Activated CD8-positive, alpha-beta memory T cell treated with anti-CD3 and anti-CD28 coated beads, Interleukin-2, amount 50 U/mL, for 24 hours (primary cell): ENCODE measurements at regions not wholly inside any gene's neighbourhood (a gene's known extent, or its start where the extent isn't known, plus 50 kb on each side); places are given as distances from the start of the nearest gene placed in this dataset.

Experiments
- DNase-seq: peaks from one replicate; pipeline ENCODE4 v3.0.0-alpha.2; 2020; ENCODE audit errors: extremely low read depth

DNA sequence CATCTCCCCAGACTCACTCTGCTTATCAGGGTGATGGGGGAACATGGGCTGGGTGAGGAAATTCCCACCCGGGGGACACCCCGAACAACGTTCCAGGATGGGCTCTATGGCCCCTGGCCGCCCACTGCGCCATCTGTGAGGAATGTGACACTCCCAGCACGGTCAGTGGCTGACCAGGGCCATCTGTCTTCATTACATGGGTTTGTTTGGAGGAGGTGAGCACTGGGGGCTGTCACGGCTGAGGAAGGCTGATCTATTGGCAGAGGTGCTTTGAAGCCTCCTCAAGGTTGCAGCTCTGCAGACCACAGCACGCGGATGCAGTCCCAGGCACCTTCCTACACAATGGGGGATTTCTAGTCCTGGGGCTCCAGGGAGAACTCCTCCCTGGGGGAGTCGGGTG lies 214.1 kb upstream of the FOXF1 start:
- no peak for DNase-seq

DNA sequence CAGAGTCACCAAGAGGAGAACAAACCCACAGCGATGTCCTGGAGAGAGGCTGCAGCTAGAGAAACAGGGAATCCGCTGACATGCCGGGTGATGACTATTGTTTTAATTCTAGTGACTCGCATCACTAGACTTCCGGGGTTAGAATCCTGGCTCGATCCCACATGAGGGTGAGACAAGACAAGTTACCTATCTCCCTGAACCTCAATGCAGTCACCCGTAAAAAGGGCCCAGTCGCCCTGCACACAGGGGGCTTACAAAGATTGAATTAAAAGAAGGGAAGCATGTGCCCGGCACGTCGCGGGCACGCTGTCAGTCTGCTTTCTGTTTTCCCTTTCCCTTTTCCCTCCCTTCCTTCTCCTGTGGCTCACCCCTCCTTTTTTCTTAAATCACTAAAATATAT lies 212.9 kb upstream of the FOXF1 start:
- no peak for DNase-seq

DNA sequence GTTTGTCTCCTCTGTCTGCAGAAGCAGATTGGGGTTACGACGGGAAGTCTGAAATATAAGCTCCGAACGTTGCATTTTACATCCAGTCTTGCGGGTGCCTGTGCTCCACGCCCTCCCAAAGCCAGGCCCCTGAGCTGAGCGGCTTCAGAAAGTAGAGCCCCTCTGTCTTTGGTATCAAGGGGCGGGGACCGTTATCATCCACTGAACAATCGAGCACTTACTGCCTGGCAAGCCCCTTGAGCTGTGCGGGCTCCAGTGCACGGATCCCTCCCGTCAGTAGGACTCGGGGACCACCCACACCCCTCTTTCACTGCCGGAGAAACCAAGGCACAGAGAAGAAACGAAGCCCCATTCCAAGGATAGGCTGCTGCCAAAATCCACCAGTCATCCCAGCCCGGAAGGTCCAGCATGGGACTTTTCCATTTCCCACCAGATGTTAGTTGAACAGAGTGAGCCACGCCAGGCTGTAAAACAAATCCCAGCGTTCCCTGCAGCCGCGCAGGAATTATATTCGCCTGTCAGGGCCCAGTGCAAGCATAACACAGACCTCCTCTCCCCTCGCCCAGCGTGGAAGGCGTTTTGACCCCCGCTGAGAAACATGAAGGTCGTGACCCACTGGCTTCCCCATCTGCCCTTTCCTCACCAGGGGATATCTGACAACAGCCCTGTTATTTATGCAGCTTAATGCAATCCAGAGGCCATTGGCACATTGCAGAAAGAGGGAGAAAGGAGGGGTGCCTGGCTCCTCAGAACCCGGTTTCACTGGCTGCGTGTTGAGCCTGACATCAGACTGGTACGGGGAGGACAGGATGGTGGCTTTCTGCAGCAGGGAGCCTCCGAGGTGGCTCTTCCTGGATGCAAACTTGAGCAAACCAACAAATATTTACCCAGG lies 212.2 kb upstream of the FOXF1 start:
- no peak for DNase-seq

DNA sequence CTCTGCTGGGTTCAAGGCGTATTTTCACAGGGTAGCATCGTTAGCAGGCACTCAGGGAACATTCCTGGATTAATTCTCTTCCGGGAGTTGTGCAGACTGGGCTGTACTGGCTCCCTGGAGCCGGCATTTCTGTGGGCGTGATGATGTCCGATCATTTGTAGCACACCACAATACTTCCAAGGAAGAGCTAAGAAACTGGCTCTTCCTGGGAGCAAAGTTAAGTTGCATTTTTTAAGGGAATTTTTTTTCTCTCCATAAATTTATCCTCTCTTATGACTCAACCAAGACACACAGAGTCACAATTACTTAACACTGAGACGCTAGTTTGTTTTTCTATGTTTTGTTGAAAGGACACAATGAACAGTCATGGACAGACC lies 211.6 kb upstream of the FOXF1 start:
- DNase-seq = no peak

DNA sequence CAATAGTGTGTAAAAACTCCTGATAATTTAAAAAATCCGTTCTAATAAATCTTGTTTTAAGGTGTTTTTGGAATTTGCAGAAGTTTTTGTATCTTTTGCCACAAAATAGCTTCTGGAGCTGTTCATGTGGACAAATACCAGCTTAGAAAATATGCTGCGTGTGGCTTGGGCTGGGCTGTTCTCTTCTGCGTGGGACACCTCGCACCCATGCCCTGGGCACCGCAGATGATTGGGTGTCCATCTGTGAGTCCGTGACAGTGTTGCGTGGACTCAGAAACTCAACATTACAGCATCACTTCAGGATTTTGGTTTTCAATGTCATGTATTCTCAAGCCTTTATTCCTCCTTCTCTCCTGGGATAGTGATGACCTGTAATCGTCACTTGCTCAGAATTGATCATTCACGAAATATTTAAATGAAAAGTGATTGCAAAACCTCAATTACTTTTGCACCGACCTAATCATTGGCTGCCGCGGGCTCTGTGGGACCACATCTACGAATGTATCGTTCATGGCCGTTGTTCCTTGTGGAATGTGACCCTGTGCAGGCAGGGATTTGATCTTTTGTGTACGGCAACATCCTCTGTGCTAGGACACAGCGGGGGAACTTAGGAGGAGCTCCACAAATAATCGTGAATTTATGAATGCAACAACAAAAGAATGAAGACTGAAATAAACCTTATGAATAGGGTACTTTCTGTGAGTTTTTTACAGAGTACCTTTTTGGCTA lies 210.3 kb upstream of the FOXF1 start:
- no peak for DNase-seq

DNA sequence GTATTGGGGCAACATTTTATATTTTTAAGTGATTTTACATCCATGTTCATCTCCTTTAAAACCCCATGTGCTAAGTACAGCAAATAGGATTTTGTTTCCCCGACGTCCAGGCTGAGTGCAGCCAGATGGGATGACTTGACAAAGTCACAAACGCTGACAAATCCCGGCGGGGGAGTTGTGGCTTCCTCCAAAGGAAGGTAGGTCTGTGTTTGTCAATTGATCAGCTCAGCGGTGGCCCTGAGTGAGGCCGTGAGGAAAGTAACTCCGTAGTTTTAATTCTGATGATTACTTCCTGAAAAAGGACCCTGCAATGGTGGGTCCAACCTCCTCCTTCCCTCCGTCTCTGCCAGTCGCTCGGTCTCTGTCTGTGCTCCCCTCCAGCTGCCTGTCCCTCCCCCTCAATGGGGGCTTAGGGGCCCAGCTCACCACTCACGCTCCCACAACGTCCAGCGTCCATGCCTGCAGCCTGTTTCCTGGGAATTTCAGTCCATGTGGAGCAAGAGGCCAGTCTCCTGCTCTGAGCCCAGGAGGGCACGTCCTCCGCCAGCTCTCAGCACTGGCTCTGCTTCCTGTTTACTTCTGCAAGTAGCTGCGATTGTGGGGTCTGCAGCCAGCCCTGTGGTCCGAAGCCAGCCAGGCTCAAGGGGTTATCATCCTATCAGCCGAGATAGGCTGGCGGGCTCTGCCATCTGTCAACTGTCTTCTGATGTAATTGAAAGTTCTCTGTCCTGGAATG lies 209.4 kb upstream of the FOXF1 start:
- DNase-seq = no peak

DNA sequence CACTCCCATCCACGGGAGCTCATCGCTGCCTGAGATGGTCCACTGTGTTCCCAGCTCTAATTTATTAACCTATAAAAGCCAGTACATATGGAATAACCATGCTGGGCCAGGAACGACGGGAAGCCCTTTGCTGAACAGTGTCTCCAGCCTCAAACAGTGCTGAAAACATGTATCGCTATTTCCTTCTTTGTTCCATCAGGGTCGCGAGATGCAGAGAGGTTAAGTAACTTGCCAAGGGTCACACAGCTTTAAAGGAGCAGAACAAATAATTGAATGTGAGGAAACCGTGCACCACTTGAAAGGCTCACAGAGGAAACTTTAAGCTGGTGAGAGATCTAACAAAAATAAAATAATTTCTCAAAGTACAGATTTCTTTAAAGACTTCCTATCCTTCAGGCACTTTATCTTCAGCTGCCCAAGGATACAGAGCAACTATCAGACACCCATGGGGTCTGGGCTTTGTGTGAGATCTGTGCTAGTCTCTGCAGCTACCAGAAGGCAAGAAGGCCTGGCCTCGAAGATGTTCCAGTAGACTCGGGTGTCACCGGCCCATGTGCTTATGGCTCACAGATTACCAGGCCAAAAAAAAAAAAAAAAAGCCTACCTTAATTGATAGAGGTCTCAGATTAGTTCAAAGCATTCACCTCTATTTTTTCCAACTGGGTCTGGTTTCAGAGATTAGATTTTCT lies 207.8 kb upstream of the FOXF1 start:
- DNase-seq = no peak

DNA sequence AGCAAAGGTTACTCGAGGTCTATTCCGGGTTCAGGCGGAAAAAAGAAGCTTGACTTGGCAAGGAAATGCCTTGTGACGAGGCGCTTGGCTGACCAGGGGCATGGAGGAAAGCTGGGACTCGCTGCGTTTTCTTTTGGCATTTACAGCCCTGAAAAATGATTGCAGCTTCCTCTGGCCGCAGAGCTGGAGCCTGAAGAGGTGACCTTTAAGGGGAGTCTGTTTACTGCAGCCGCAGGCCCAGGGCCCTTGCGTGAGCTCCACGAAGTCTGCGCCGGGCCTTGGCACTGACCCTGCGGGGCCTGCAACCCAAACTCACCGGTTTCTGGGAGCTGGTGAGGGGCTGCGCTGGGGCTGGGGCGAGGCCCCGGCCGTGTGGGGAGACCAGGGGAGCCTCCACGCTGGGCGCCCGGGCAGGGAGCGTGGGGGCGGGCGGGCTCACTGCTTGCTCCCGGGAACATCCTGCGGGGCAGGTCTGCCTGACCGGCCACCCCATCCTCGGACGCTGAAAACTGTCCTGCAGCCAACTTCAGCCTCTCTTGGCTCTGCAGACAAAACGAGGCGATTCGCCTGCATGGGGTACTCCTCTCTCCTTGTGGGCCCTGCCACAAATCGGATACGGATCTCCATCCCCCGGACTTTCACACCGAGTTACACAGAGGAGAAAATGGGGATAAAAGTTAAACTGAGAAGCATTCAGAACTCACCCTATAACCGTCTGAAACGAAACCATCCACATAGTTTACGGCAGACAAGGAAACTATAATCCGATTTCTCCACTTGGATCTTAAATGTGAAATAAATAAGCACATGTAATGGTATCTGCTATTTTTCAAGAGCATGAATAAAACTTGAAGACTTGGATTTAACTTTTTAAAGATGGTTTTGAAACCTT lies 206.3 kb upstream of the FOXF1 start:
- DNase-seq = no peak

DNA sequence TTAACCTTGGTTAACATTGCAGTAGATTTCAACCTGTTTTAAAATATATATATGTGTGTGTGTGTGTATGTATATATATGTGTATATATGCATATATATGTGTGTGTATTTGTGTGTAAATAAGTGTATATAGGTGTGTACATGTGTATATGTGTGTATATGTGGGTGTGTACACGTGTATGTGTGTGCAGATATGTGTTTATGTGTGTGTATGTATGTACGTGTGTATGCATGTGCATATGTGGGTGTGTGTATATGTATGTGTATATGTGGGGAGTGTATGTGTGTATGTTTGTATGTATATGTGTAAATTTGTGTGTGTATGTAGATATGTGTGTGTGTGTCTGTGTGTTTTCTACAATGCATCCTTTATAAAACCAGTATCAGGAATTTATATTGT lies 205.5 kb upstream of the FOXF1 start:
- DNase-seq = no peak

DNA sequence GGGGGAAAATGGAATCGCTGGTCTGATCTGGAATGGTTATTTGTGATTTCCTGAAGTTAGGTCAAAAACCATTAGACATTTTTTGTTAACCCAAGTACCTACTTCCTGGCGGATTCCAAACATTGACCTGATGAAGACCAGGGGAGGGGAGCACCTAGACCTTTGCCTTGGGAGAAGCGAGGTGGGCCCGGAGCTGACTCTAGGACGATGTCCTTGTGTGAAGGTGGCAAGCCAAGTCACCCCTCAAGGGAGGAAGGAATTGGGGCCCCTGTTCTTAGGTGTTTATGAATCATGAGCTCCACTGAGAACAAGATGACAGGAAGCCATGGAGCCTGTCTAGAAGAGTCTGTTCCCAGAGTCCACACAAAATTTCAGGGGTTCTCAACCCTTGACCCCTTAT lies 204.9 kb upstream of the FOXF1 start:
- DNase-seq = no peak

DNA sequence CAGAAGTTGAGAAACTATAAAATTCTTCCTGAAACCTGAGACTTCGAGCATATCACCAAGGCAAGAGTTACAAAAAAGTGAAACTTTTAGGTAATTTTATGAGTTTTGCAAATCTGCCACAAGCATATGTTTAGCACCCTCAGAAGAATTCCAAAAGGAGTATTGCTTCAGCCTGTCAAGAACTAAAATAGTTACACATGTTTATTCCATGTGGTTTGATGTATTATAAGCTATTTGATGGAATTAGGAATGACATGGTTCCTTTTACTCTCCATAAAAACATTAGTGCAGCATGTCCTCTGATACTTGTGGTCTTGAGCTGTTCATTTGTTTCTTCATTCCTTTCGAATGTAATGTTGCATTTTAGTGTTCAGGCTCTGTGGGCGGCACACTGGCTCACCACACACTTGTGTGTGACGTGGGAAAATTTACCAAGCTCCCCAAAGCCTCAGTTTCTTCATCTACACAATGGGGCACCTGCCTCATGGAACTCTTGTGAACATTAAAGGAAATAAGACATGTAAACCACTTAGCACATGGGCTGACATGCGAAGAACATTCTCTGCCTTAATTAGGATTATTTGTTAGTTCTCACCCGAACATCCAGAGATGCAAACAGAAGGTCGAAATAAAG lies 204.2 kb upstream of the FOXF1 start:
- DNase-seq = no peak

DNA sequence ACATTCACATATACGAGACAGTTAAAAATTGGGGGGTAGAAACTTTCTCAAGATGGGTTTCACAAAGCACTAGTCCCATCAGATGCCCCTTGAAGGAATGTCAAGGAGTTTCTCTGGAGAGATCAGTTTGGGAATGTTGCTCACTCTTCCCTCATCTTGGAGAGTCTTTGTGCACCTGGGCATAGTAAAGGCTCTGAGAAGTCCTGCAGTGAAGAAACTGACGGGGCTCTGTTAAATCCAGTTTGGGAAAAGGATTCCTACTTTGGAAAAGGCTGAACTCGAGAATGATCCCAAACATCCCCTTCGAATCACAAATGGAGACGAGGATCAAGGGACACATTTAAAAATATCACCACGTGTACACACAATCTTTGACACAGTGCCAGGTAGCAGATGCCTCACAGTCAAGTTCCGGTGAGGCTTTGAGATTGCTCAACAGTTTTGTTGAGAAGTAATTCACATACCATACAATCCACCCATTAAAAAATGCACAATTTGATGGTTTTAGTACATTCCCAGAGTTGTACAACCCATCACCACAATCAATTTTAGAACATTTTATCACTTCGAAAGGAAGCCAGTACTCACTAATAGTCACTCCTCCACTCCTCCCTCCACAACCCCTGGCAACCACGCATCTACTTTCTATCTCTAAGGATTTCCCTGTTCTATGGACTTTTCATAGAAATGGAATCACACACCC lies 203.4 kb upstream of the FOXF1 start:
- DNase-seq = no peak

DNA sequence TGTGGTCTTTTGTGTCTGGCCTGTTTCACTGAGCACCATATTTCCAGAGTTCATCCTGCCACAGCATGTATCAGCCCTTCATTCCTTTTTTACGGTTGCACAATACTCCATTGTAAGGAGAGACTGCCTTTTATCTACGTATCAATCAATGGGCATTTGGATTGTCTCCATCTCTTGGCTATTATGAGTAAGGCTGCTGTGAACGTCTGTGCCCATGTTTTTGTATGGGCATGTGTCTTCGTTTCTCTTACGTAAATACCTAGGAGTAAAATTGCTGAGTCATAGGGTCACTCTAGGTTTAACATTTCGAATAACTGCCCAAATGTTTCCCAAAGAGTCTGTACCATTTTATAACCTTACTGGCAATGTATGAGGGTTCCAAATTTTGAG lies 202.8 kb upstream of the FOXF1 start:
- no peak for DNase-seq

DNA sequence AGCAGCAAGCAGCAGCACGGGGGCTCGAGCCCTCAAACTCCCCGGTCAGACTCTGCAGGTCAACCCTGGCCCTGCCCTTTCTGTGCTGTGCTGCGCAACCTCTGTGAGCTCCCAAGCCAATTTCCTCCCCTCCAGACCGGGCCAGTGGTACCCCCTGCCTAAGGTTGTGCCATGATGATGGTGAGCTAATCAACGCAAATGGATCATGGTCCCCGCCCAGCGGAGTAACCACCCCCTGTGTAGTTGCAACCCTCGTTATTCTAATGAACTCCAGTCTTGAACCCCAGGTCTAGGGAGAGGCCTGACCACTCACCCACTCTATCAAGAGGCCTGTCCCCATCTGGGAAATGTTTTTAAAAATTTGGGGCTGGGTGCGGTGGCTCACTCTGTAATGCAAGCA lies 201.8 kb upstream of the FOXF1 start:
- DNase-seq = no peak

DNA sequence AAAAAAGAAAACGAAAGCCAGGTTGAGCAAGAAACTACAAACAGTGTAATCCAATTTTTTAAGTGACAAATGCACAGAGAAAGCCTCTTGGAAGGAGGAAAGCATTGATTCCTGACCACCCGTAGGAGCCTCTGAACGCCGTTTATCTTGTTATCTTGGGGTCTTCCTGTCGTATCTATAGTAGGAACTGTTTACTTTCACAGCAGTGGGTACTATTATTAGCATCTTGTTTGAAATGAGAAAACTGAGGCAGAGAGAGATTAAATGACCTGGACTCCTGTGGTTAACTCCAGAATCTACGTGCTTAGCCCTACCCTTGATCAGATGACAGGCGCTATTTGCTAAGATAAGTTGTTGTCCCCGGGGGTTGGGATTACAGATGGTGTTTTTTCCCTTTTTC lies 196.7 kb upstream of the FOXF1 start:
- no peak for DNase-seq

DNA sequence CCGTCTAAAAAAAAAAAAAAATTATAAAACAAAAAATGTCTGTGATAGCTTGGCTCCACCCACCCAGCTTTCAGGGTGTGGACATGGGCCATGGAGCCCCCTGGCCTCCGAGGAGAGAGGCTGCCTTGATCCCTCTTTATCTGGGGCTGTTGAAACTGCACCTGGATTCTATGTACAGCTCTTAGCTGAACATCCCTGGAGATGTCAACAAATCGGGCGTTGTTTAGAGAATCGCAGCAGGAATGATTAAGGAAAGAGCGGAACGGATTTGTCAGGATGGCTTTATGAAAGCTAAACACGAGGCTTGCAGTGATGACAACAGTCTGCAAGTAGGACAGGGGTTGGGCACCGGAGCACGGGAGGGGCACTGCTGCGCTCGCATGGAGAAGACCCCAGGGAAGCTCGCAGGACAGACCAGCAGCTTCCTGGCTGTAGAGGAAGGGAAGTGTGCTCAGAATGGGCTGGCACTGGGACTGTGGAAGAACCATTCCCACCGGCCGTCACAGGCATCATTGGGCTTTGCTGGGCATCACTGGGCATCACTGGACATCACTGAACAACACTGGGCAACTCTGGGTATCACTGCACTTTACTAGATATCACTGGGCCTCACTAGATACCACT lies 195.8 kb upstream of the FOXF1 start:
- no peak for DNase-seq

DNA sequence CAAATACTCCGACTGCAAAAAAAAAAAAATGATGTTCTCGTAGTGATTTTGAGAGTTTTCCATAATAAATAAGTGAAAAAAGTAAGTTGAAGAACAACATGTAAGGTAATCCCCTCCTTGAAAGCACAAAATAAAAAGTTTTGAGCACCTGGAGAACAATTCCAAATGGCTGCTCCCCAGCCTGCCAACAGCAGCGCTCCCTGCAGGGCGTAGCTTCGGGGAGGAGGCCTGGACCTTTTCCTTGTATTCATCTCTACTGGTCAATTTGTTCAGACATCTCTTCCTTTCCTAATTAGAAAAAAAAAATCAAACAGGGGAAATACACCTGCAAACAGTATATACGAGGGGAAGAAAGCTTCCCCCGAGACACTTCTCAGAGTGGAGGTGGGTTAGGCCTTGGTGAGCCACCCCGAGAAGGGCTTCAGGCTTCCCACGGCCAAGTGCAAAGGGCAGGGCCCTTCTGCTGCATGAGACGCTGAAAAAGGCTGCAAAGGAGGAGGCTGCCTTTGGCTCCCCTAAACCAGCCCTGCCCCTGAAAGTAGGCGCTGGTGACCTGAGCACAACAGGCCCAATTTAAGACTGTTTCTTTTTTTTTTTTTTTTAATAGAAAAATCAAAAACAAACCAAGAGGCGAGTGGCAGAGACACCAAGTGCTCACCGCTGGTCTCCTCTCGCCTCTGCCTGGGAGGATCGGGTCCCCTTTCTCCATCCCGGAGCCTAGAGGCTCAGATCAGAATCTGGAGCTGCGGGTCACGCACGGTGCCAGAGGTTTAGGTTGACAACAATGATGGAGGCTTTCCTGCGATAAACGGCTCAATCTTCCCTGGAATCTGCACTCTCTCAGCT lies 193.1 kb upstream of the FOXF1 start:
- no peak for DNase-seq

DNA sequence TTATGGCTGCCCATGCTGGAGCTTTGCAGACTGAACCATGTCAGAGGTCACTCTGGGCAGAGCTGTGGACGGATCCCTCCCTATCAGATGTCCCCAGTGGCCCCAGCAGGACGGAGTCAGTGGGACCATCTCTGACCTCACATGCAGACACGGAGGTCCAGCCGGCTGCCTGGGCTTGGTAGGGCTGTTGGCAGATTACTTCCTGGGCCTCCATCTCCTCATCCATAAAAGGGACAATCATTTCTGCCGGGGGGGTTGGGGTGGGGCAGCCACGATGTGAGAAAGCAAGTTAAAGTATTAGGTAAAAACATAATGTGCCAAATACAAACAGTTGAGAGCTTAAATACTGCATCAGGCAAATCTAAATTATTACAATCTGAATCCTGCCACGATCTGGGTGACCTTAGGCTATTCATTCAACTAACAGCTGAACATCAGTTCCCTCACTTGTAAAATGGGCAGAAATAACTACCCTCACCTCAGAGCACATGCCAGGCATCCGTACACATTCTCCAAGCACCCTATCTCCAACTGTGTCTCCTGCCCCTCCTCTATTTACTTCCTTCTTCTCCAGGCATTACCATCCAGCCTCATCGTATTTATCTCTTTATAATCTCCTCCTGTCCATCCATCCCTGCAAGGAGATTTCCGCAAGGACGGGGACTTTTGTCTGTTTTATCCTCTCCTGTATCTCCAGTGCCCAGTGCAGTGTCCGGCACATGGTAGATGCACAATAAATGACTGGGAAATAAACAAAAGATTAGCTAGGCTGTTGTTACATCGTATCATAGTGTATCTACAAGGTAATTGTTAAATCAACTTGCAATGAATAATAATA lies 192.3 kb upstream of the FOXF1 start:
- DNase-seq = no peak
